HTR-8/SVneo (cell line): ENCODE measurements at regions not wholly inside any gene's neighbourhood (a gene's known extent, or its start where the extent isn't known, plus 50 kb on each side); places are given as distances from the start of the nearest gene placed in this dataset.
"Not testable (repeated sequence)": the region's sequence is repeated elsewhere in the genome, so short reads cannot be mapped to it uniquely, and the experiment has no call there.

ENCODE experiments used
- DNase-seq: peaks from one replicate; pipeline ENCODE4 v3.0.0; 2011; ENCODE audit warnings: low spot score, mixed read lengths; ENCODE audit not compliant: insufficient read length
- FAIRE-seq: peaks from 2 replicates; lab custom pipeline; 2011; peaks lifted over from hg19 to GRCh38; lab: Jason Lieb, UNC

GRCh38 chr20:53737396-53738038 is 143.9 kb upstream of the ZNF217 start:
- peak; percentile 73 for FAIRE-seq
- DNase-seq: no peak

- FAIRE-seq (peak; percentile 16), DNase-seq (no peak)
Measured at GRCh38 chr20:53736757-53737395, 143.2 kb upstream of the ZNF217 start.

- no peak for DNase-seq
- FAIRE-seq: no peak
Measured at GRCh38 chr20:53736122-53736756, 142.6 kb upstream of the ZNF217 start.

- DNase-seq (peak; percentile 89), FAIRE-seq (peak; percentile 93)
Measured at GRCh38 chr20:53735536-53736050, 142.0 kb upstream of the ZNF217 start.

GRCh38 chr20:53734006-53734688 is 140.5 kb upstream of the ZNF217 start:
- FAIRE-seq: peak; percentile 55
- DNase-seq: no peak

- DNase-seq (no peak), FAIRE-seq (no peak)
Measured at GRCh38 chr20:53731595-53731994, 138.0 kb upstream of the ZNF217 start.

- FAIRE-seq: no peak
- no peak for DNase-seq
Measured at GRCh38 chr20:53728359-53728758, 134.7 kb upstream of the ZNF217 start.

GRCh38 chr20:53727239-53727638 is 133.6 kb upstream of the ZNF217 start:
- FAIRE-seq: not testable (repeated sequence)

GRCh38 chr20:53725575-53725970 is 131.9 kb upstream of the ZNF217 start:
- DNase-seq: no peak
- FAIRE-seq: no peak

More at GRCh38 chr20:53727239-53727638, 133.6 kb upstream of the ZNF217 start:
- DNase-seq: not testable (repeated sequence)

GRCh38 chr20:53723621-53724020 is 130.0 kb upstream of the ZNF217 start:
- FAIRE-seq: no peak
- DNase-seq: no peak

- FAIRE-seq: no peak
Measured at GRCh38 chr20:53723045-53723444, 129.4 kb upstream of the ZNF217 start.

GRCh38 chr20:53722515-53723036 is 128.9 kb upstream of the ZNF217 start:
- DNase-seq: no peak
- no peak for FAIRE-seq

More at GRCh38 chr20:53723045-53723444, 129.4 kb upstream of the ZNF217 start:
- DNase-seq: no peak

- DNase-seq, FAIRE-seq: not testable (repeated sequence)
Measured at GRCh38 chr20:53721445-53721963, 127.9 kb upstream of the ZNF217 start.

- not testable (repeated sequence) for DNase-seq, FAIRE-seq
Measured at GRCh38 chr20:53719171-53719803, 125.6 kb upstream of the ZNF217 start.

GRCh38 chr20:53718142-53719021 is 124.7 kb upstream of the ZNF217 start:
- no peak for FAIRE-seq
- no peak for DNase-seq

GRCh38 chr20:53716395-53716794 is 122.8 kb upstream of the ZNF217 start:
- FAIRE-seq (no peak), DNase-seq (no peak)

- DNase-seq (no peak), FAIRE-seq (no peak)
Measured at GRCh38 chr20:53714524-53714923, 120.9 kb upstream of the ZNF217 start.

- DNase-seq (no peak), FAIRE-seq (peak; percentile 52)
Measured at GRCh38 chr20:53713328-53714056, 119.9 kb upstream of the ZNF217 start.
